Heart left ventricle (tissue), 13 donors: ENCODE measurements at regions not wholly inside any gene's neighbourhood (a gene's known extent, or its start where the extent isn't known, plus 50 kb on each side); places are given as distances from the start of the nearest gene placed in this dataset.

Source experiments
- POLR2A ChIP-seq, 2 donors: fragments of 450-650 bp; IDR thresholded peaks; one replicate each; pipeline ENCODE4 v1.6.1; 2017; ENCODE audit warnings: antibody characterized with exemption in 2 of 2, mild to moderate bottlenecking in 2 of 2, moderate library complexity in 2 of 2
- TF ChIP-seq, protein P1 (sequence below), 12 donors: fragments of 200-600 bp; sonication (generic) in 4 of 12; IDR thresholded peaks; one replicate each; pipeline versions ENCODE4 v1.5.0 to v1.8.0; 2018 to 2022; ENCODE audit warnings: antibody characterized with exemption in 12 of 12, mild to moderate bottlenecking in 5 of 12
- donor health status: ischemic (EF 13 %, LVEDD 7.1; RV severe dilation, severe dysfunction).
- donor health status: DM: no; HTN: yes; CAD: no.
- donor health status: DM: no; HTN: no; CAD: no.
- donor health status: ischemic (EF 25% LVEDD 6.9; RV normal size, moderate dysfunction).
- donor health status: ischemic (EF 25% LVEDD 5.7; RV mildly dilated, moderate dysfunction).
- donor health status: ischemic (EF 35%, LVEDD 5.7; RV mildly dilated, moderate dysfunction).
- donor health status: nonischemic (EF 11% LVEDD 7.7; RV severe dilation, severe dysfunction).
- donor health status: DM: yes; HTN: yes; CAD: no.
- donor health status: PGD.
- donor health status: ischemic (EF 29% LVEDD 5.4; RV normal size, mild dysfunction).
- donor health status: nonischemic (EF 23%, LVEDD 6.1; RV moderate dilation, normal function).

DNA sequence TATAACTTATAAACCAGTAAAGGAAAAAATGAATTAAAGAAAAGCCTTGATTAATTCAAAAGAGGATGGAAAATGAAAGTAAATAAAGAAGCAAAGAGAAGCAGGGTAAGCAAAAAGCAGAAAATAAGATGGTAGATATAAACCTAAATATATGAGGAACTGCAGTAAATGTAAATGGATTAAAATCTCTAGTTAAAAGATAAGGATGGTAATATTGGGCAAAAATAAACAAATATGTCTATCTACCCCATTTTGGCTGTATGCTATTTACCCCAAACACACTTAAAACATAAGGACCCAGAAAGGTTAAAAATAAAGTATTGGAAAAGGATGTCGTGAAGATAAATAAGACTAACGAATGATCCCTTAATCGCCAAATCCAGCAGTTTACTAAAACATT, 161.9 kb downstream of the FOXD2 start:
- TF ChIP-seq, protein P1, sequence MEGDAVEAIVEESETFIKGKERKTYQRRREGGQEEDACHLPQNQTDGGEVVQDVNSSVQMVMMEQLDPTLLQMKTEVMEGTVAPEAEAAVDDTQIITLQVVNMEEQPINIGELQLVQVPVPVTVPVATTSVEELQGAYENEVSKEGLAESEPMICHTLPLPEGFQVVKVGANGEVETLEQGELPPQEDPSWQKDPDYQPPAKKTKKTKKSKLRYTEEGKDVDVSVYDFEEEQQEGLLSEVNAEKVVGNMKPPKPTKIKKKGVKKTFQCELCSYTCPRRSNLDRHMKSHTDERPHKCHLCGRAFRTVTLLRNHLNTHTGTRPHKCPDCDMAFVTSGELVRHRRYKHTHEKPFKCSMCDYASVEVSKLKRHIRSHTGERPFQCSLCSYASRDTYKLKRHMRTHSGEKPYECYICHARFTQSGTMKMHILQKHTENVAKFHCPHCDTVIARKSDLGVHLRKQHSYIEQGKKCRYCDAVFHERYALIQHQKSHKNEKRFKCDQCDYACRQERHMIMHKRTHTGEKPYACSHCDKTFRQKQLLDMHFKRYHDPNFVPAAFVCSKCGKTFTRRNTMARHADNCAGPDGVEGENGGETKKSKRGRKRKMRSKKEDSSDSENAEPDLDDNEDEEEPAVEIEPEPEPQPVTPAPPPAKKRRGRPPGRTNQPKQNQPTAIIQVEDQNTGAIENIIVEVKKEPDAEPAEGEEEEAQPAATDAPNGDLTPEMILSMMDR (IDR thresholded peaks at IDR 0.05), result no peak
- TF ChIP-seq POLR2A (IDR thresholded peaks at IDR 0.05), result no peak
